ENCODE measurements at regions not wholly inside any gene's neighbourhood (a gene's known extent, or its start where the extent isn't known, plus 50 kb on each side); places are given as distances from the start of the nearest gene placed in this dataset.

- peak overlapping the region; percentile 63 for H3K4me3 Mint-ChIP-seq
- DNase-seq = peak; percentile 61
- H3K27me3 Mint-ChIP-seq (ENCODE audit: insufficient read depth) = peaks cover 1% of the 10 kb centered on the region
- no peak for TF ChIP-seq CTCF (IDR thresholded peaks at IDR 0.05)
- H3K9me3 Mint-ChIP-seq = no peaks in the 10 kb centered on the region
- peak overlapping the region; percentile 98 for H3K27ac Mint-ChIP-seq
- H3K36me3 Mint-ChIP-seq (ENCODE audit: low read depth) = no peaks in the 10 kb centered on the region
- peaks cover 33% of the 10 kb centered on the region for H3K4me1 Mint-ChIP-seq (ENCODE audit: low read depth)
Measured at GRCh38 chr6:25192590-25193459, 86.3 kb upstream of the CARMIL1 start.

- no peaks in the 10 kb centered on the region for H3K36me3 Mint-ChIP-seq (ENCODE audit: low read depth)
- H3K4me1 Mint-ChIP-seq (ENCODE audit: low read depth) = peaks cover 33% of the 10 kb centered on the region
- H3K27ac Mint-ChIP-seq = peak overlapping the region; percentile 98
- TF ChIP-seq CTCF (IDR thresholded peaks at IDR 0.05) = no peak
- H3K4me3 Mint-ChIP-seq = peak overlapping the region; percentile 63
- DNase-seq = peak; percentile 88
- H3K27me3 Mint-ChIP-seq (ENCODE audit: insufficient read depth) = peaks cover 1% of the 10 kb centered on the region
- no peaks in the 10 kb centered on the region for H3K9me3 Mint-ChIP-seq
Measured at GRCh38 chr6:25193460-25194171, 85.6 kb upstream of the CARMIL1 start.

- DNase-seq = no peak
- H3K27me3 Mint-ChIP-seq (ENCODE audit: insufficient read depth) = peaks cover 1% of the 10 kb centered on the region
- peaks cover 33% of the 10 kb centered on the region for H3K4me1 Mint-ChIP-seq (ENCODE audit: low read depth)
- no peaks in the 10 kb centered on the region for H3K36me3 Mint-ChIP-seq (ENCODE audit: low read depth)
- TF ChIP-seq CTCF (IDR thresholded peaks at IDR 0.05) = no peak
- H3K9me3 Mint-ChIP-seq = no peaks in the 10 kb centered on the region
- peak overlapping the region; percentile 51 for H3K4me3 Mint-ChIP-seq
- H3K27ac Mint-ChIP-seq = peak overlapping the region; percentile 98
Measured at GRCh38 chr6:25194172-25194678, 84.9 kb upstream of the CARMIL1 start.

- Mint-ChIP-seq H3K27ac (no peak overlapping the region), H3K36me3 (ENCODE audit: low read depth) (no peaks in the 10 kb centered on the region), H3K9me3 (no peaks in the 10 kb centered on the region), H3K4me3 (no peak overlapping the region), H3K4me1 (ENCODE audit: low read depth) (peaks cover 33% of the 10 kb centered on the region), H3K27me3 (ENCODE audit: insufficient read depth) (peaks cover 2% of the 10 kb centered on the region)
- no peak for TF ChIP-seq CTCF (IDR thresholded peaks at IDR 0.05)
- no peak for DNase-seq
Measured at GRCh38 chr6:25196464-25196863, 82.7 kb upstream of the CARMIL1 start.

GRCh38 chr6:25197111-25197510, 82.1 kb upstream of the CARMIL1 start:
- Mint-ChIP-seq H3K36me3 (ENCODE audit: low read depth) (no peaks in the 10 kb centered on the region), H3K9me3 (no peaks in the 10 kb centered on the region), H3K27ac (no peak overlapping the region), H3K4me1 (ENCODE audit: low read depth) (peaks cover 27% of the 10 kb centered on the region), H3K4me3 (no peak overlapping the region), H3K27me3 (ENCODE audit: insufficient read depth) (peaks cover 2% of the 10 kb centered on the region)
- TF ChIP-seq CTCF (IDR thresholded peaks at IDR 0.05) = no peak
- no peak for DNase-seq
